ENCODE measurements at regions not wholly inside any gene's neighbourhood (a gene's known extent, or its start where the extent isn't known, plus 50 kb on each side); places are given as distances from the start of the nearest gene placed in this dataset.

DNA sequence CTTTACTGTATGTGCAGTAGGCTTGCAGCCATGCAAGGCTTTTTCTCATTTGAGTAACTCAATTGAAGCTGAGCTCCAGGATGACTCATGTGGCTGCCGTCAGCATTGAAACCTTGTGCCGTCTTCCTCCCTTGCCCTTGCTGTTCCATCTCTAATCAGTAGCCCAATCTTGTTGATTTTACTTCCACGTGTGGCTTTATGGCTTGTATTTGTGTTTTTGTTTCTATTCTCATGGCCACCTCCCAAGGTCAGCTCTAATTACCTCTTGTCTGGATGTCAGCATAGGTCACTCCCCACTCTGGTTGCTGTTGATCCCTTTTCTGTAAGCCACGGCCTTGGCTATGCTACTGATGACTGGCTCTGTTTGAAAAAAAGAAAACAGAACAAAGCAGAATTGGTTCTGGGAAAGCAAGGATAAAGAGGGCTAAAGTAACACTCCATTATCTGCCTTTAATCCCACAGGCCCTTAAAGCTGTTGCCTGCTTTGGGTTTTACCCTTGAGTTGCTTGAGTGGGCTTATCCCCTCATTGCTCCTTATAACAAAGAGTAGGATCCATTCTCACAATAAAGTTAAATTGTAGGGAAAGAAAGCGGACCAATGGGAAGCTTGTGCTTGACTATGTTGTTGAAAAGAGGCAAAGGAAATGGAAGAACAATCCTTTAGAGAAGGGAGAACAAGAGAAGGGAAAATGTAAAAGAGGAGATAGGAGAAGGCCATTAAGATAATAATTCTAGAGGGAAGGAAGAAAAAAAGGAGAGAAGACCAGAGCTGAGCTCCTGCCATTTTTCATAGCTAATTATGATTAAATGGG, 173.9 kb upstream of the PGRMC2 start (continued):
- no peak for TF ChIP-seq GLI4 (tag by site-specific recombination; IDR thresholded peaks at IDR 0.05)
- no peak for TF ChIP-seq SETDB1 (IDR thresholded peaks at IDR 0.05; ENCODE audit: insufficient read length, low read length)
- TF ChIP-seq ZNF76 (tag by site-specific recombination; IDR thresholded peaks at IDR 0.05; ENCODE audit: borderline replicate concordance, low read depth), result no peak
- TF ChIP-seq, protein P1, sequence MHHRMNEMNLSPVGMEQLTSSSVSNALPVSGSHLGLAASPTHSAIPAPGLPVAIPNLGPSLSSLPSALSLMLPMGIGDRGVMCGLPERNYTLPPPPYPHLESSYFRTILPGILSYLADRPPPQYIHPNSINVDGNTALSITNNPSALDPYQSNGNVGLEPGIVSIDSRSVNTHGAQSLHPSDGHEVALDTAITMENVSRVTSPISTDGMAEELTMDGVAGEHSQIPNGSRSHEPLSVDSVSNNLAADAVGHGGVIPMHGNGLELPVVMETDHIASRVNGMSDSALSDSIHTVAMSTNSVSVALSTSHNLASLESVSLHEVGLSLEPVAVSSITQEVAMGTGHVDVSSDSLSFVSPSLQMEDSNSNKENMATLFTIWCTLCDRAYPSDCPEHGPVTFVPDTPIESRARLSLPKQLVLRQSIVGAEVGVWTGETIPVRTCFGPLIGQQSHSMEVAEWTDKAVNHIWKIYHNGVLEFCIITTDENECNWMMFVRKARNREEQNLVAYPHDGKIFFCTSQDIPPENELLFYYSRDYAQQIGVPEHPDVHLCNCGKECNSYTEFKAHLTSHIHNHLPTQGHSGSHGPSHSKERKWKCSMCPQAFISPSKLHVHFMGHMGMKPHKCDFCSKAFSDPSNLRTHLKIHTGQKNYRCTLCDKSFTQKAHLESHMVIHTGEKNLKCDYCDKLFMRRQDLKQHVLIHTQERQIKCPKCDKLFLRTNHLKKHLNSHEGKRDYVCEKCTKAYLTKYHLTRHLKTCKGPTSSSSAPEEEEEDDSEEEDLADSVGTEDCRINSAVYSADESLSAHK (tag by site-specific recombination; IDR thresholded peaks at IDR 0.05), result no peak
- TF ChIP-seq ZNF777 (tag by site-specific recombination; IDR thresholded peaks at IDR 0.05; ENCODE audit: borderline replicate concordance), result no peak
- no peak for TF ChIP-seq ZNF37A (tag by site-specific recombination; IDR thresholded peaks at IDR 0.05)
- no peak for TF ChIP-seq SP2 (tag by site-specific recombination; IDR thresholded peaks at IDR 0.05)
- TF ChIP-seq SCRT2 (tag by site-specific recombination; IDR thresholded peaks at IDR 0.05), result no peak
- TF ChIP-seq, protein P2, sequence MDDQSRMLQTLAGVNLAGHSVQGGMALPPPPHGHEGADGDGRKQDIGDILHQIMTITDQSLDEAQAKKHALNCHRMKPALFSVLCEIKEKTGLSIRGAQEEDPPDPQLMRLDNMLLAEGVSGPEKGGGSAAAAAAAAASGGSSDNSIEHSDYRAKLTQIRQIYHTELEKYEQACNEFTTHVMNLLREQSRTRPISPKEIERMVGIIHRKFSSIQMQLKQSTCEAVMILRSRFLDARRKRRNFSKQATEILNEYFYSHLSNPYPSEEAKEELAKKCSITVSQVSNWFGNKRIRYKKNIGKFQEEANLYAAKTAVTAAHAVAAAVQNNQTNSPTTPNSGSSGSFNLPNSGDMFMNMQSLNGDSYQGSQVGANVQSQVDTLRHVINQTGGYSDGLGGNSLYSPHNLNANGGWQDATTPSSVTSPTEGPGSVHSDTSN (CRISPR knock-in tag; IDR thresholded peaks at IDR 0.05), result no peak
- TF ChIP-seq ZNF530 (tag by site-specific recombination; IDR thresholded peaks at IDR 0.05; ENCODE audit: low read depth), result peak; percentile 67; the same call in 1 of the 2 replicates
- TF ChIP-seq, protein P3, sequence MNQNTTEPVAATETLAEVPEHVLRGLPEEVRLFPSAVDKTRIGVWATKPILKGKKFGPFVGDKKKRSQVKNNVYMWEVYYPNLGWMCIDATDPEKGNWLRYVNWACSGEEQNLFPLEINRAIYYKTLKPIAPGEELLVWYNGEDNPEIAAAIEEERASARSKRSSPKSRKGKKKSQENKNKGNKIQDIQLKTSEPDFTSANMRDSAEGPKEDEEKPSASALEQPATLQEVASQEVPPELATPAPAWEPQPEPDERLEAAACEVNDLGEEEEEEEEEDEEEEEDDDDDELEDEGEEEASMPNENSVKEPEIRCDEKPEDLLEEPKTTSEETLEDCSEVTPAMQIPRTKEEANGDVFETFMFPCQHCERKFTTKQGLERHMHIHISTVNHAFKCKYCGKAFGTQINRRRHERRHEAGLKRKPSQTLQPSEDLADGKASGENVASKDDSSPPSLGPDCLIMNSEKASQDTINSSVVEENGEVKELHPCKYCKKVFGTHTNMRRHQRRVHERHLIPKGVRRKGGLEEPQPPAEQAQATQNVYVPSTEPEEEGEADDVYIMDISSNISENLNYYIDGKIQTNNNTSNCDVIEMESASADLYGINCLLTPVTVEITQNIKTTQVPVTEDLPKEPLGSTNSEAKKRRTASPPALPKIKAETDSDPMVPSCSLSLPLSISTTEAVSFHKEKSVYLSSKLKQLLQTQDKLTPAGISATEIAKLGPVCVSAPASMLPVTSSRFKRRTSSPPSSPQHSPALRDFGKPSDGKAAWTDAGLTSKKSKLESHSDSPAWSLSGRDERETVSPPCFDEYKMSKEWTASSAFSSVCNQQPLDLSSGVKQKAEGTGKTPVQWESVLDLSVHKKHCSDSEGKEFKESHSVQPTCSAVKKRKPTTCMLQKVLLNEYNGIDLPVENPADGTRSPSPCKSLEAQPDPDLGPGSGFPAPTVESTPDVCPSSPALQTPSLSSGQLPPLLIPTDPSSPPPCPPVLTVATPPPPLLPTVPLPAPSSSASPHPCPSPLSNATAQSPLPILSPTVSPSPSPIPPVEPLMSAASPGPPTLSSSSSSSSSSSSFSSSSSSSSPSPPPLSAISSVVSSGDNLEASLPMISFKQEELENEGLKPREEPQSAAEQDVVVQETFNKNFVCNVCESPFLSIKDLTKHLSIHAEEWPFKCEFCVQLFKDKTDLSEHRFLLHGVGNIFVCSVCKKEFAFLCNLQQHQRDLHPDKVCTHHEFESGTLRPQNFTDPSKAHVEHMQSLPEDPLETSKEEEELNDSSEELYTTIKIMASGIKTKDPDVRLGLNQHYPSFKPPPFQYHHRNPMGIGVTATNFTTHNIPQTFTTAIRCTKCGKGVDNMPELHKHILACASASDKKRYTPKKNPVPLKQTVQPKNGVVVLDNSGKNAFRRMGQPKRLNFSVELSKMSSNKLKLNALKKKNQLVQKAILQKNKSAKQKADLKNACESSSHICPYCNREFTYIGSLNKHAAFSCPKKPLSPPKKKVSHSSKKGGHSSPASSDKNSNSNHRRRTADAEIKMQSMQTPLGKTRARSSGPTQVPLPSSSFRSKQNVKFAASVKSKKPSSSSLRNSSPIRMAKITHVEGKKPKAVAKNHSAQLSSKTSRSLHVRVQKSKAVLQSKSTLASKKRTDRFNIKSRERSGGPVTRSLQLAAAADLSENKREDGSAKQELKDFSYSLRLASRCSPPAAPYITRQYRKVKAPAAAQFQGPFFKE (tag by site-specific recombination; IDR thresholded peaks at IDR 0.05; ENCODE audit: borderline replicate concordance), result no peak
- no peak for TF ChIP-seq ZNF555 (tag by site-specific recombination; conservative IDR thresholded peaks at IDR 0.05)
- TF ChIP-seq ZNF24 (tag by site-specific recombination; IDR thresholded peaks at IDR 0.05), result no peak
- no peak for TF ChIP-seq GFI1B (tag by site-specific recombination; IDR thresholded peaks at IDR 0.05)
- TF ChIP-seq SP7 (tag by site-specific recombination; IDR thresholded peaks at IDR 0.05), result peak; percentile 78; the same call in 1 of the 2 replicates
- TF ChIP-seq ZNF629 (tag by site-specific recombination; IDR thresholded peaks at IDR 0.05), result peak; percentile 78
- TF ChIP-seq, protein P4, sequence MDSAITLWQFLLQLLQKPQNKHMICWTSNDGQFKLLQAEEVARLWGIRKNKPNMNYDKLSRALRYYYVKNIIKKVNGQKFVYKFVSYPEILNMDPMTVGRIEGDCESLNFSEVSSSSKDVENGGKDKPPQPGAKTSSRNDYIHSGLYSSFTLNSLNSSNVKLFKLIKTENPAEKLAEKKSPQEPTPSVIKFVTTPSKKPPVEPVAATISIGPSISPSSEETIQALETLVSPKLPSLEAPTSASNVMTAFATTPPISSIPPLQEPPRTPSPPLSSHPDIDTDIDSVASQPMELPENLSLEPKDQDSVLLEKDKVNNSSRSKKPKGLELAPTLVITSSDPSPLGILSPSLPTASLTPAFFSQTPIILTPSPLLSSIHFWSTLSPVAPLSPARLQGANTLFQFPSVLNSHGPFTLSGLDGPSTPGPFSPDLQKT (IDR thresholded peaks at IDR 0.05; ENCODE audit: borderline replicate concordance, low read depth, low read length), result no peak
- TF ChIP-seq ZNF175 (tag by site-specific recombination; IDR thresholded peaks at IDR 0.05), result no peak
- no peak for TF ChIP-seq ZNF23 (tag by site-specific recombination; IDR thresholded peaks at IDR 0.05; ENCODE audit: borderline replicate concordance)
- no peak for TF ChIP-seq KLF1 (tag by site-specific recombination; IDR thresholded peaks at IDR 0.05)
- TF ChIP-seq ZNF112 (tag by site-specific recombination; IDR thresholded peaks at IDR 0.05), result no peak
- no peak for TF ChIP-seq ZNF837 (tag by site-specific recombination; IDR thresholded peaks at IDR 0.05)

Measured in HEK293 (cell line).